ENCODE measurements at regions not wholly inside any gene's neighbourhood (a gene's known extent, or its start where the extent isn't known, plus 50 kb on each side); places are given as distances from the start of the nearest gene placed in this dataset.
"Not testable (repeated sequence)": the region's sequence is repeated elsewhere in the genome, so short reads cannot be mapped to it uniquely, and the experiment has no call there.

GRCh38 chr20:52049001-52049731, 142.4 kb downstream of the ZFP64 start:
- no peak for DNase-seq

GRCh38 chr20:52047811-52048764, 143.5 kb downstream of the ZFP64 start:
- peak; percentile 64 for DNase-seq

DNA sequence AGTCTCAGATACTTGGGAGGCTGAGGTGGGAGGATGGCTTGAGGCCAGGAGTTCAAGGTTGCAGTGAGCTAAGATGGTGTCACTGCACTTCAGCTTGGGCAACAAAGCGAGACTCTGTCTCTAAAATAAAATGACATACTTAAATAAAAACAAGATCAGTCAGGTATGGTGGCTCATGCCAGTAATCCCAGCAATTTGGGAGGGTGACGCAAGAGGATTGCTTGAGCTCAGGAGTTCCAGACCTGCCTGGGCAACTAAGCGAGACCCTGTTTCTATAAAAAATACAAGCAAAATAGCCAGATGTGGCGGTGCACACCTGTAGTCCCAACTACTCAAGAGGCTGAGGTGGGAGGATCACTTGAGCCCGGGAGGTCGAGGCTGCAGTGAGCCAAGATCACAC, 149.6 kb downstream of the ZFP64 start:
- DNase-seq, result no peak

GRCh38 chr20:52039790-52040189, 151.8 kb downstream of the ZFP64 start:
- DNase-seq, result no peak

DNA sequence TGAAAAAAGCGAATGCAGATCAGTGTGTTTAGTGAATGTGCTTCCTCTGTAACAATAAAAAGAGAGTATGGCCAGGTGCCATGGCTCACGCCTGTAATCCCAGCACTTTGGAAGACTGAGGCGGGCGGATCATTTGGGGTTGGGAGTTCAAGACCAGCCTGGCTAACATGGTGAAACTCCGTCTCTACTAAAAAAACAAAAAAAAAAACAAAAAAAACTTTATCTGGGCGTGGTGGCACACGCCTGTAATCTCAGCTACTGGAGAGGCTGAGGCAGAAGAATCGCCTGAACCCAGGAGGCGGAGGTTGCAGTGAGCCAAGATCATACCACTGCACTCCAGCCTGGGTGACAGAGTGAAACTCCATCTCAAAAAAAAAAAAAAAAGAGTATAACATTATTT, 152.9 kb downstream of the ZFP64 start:
- not testable (repeated sequence) for DNase-seq

DNA sequence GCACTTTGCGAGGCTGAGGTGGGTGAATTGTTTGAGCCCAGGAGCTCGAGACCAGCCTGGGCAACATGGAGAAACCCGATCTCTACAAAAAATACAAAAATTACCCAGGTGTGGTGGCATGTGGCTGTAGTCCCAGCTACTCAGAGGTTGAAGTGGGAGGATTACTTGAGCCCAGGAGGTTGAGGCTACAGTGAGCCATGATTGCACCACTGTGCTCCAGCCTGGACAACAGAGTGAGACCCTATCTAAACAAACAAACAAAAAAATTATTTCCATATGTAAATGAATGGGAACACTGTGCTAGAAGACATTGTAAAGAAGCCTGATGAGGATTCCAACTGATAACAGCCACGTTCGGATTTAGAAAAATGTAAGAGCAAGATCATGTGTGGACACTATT, 154.2 kb downstream of the ZFP64 start:
- no peak for DNase-seq

DNA sequence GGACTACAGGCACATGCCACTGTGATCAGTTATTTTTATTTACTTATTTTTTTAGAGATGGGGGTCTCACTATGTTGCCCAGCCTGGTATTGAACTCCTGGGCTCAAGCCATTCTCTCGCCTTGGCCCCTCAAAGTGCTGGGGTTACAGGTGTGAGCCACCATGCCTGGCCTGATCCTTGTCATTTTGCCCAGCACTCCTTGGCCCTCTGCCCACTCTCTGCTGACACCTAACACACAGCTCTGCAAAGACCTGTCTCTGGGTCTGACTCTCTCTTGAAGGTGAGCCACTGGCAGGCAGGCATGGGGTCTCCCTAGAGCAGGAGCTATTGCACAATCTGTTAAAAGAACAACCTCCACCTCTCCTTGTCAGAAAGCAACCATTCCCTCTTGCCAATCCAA, 155.6 kb downstream of the ZFP64 start:
- no peak for DNase-seq

GRCh38 chr20:52035498-52035897, 156.1 kb downstream of the ZFP64 start:
- no peak for DNase-seq

DNA sequence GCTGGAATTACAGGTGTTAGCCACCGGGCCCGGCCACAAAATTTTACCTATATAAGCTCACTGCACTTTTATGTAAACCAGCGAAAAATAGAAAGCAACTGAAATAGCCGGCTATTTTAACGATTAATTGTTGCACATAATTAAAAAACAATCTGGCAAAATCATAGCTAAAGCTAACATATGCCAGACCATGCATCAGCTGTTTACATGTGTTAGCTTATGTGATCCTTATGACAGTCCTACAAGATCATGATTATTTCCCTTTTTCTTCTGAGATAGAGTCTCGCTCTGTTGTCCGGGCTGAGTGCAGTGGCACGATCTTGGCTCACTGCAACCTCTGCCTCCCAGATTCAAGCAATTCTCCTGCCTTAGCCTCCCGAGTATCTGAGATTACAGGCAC, 157.0 kb downstream of the ZFP64 start:
- no peak for DNase-seq

GRCh38 chr20:52033313-52033712, 158.3 kb downstream of the ZFP64 start:
- no peak for DNase-seq

- DNase-seq, result not testable (repeated sequence)
Measured at GRCh38 chr20:52032304-52032683, 159.3 kb downstream of the ZFP64 start.

DNA sequence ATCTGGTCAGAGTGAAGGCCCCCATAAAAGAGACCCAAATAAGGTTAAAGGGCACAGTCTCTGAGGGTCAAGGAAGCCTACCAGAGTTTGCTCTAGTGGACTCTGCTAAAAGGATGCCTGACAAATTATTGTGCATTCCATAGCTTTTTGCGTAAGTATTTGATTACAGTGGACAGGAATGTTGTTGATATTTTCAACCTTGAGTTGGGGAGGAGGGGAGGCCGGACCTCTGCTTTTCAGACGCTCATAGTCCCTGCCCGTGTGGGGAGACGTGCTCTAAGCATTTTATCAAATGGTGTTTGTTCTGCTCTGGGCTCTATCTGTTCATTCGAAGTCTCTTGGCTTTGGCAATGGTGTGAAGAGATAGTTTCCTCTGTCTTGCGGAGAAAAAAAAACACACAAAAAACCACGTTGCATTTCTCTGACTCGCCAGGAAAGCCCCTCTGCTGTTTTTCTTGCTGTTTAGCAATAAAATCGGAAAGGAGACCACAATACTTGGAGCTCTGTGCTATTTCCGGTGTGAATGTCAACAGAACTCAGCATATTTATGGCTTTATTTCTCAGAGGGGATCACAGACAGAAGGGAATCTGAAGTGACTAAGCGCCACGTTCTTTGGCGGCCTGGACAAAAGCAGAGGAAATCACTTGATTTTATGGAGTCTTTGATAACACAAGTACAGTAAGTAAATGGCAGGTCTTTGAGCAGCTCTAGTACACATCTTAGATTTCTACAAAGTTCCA, 159.8 kb downstream of the ZFP64 start:
- DNase-seq, result peak; percentile 62

DNA sequence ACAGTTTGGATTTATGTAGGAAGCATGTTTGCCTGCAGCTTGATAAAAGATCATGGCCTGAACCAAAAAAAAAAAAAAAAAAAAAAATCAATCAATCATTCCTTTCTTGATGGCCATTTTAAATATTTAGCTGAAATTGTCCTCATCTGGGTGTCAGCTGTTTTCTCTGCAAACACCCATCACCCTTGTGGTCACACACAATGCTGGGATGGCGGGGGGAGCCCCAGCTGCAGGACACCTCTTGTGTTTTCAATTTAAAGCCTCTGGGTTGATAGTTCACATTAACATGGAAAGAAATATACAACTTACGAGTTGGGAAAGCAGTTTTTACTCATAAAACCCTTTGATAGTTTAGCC, 160.4 kb downstream of the ZFP64 start:
- DNase-seq, result no peak

GRCh38 chr20:52029129-52029528, 162.4 kb downstream of the ZFP64 start:
- DNase-seq, result not testable (repeated sequence)

DNA sequence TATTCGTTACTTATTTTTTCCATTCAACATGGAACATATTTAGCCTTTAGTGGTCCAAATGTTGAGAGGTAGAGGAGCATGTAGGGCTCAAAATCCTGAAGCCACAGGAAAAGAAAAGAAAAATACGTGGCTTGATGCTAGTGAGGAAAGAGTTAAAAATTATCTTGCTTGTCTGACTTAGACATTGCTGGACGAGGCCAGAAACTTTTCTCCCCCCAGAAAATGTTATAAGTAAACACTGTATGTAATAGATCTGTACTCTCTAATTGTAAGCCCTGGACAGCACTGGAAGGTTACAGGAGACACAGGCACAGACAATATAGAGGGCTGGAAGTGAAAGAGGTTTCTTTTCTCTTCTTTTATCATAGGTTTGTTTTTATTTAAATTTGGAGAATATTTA, 165.6 kb downstream of the ZFP64 start:
- DNase-seq, result no peak

GRCh38 chr20:52019313-52019712, 172.3 kb downstream of the ZFP64 start:
- no peak for DNase-seq

DNA sequence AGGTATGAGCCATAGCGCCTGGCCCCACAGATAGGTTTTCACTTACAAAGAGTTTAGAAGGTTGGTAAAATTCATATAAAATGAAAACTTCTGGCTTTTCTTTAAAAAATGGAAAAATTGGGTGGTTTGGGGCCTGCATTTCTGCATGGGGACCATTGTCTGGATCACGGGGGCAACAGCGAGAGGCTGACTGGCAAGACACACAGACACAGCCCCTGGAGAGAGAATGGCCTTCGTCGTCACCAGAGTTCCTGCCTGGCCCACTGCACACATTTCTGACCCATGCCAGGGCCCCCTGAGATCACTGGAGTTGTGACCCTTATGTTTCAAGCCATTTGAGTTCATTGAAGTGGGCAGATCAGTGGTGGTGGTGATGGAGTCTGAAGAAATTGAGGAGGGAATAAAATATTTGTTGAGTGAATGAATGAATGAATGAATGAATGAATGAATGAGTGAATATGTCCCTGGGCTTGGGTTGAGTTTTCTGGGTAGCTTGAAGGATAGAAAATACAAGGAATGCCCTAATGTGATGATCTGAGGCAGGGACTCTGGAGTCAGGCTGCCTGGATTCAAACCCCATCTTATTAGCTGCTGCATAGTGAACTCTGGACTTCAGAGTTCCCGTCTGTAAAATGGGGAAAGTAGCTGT, 173.8 kb downstream of the ZFP64 start:
- DNase-seq, result no peak

DNA sequence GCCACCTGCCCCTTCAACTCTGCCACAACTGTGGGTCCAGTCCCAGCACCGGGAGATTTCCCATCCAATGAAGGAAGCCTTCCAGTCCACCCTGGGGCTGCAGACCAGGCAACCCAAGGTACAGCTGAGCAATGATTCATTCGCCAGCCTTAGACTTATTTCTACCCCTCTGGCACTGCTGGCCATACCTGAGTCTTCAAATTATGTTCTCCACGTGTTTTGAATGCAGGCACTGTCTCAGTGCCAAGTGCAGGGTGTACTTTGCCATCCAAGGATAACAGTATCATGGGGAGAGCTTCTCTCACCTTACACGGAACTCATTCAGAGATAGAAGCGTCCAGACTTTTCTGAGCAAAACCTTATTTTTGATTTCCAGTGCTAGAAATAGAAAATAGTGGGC, 175.6 kb downstream of the ZFP64 start:
- DNase-seq, result no peak

GRCh38 chr20:52015155-52015554, 176.4 kb downstream of the ZFP64 start:
- DNase-seq, result no peak

DNA sequence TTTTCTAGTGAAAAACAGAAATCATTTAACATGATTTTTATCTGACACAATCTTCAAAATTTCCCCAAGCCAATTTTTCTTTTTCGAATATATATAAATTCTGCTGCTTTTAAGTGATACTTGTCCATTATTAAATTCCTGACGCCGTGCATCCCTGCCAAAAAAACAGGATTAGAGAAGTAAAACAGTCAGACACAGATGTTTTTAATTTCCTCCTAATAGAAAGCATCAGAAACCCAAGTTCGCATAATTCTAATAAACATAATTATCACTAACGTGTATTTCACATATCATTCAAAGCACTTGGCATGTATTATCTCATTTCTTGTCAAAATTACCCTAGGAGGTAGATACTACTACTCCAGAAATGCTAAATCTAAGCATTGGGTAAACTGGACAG, 179.5 kb downstream of the ZFP64 start:
- DNase-seq, result no peak

DNA sequence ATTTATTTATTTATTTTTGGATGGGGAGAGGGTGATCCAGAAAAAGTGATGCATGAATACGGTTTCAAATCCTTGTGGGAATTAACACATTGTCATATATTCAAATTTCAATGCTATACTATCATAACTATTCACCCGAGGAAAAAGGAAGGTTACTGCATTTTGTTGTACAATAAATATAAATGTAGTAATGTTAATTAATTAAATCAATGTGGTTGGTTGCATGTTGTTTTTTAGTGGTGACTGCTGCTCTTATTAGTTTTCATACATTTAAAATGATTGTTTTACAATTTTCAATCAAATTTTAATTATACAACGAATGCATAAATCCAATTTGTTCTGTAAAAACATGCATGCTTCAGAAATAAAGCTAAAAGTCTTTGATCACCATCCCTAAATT, 180.5 kb downstream of the ZFP64 start:
- no peak for DNase-seq

DNA sequence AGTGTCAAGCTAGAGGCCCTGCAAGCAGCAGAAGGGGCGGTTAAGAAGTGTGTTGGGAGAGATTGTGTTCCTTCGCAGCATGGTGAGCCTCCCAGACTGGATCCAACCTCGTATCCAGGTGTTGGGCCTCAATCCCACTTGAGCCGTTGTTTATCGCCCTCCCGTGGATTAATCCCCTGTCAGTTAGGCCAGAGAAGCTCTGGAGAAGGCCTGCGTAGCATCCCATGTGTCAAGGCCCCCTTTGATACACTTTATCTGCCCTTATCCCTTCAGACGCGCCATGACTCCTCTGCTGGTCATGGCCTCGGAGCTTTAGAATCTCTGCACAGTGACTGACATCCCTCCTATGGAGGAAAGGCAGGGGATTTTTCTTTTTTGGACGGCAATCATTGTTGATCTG, 181.0 kb downstream of the ZFP64 start:
- no peak for DNase-seq

DNA sequence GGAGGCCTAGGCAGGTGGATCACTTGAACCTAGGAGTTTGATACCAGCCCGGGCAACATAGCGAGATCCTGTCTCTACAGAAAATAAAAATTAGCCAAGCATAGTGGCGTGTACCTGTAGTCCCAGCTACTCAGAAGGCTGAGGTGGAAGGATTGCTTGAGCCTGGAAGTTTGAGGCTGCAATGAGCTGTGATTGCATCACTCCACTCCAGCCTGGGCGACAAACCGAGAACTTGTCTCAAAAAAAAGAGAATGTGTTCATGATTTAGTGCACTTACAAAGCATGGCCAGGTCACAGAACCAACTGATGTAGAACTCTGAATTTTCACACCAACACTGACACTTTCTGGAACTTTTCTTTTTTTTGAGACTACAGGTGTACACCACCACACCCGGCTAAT, 182.7 kb downstream of the ZFP64 start:
- no peak for DNase-seq

Data from activated CD4-positive, alpha-beta T cell treated with anti-CD3 and anti-CD28 coated beads, Interleukin-2, Interleukin-6, amounts not matched to agents 100 ng/mL and 50 ng/mL, durations not matched to agents 16 hours and 8 hours (primary cell).